K562 (cell line): ENCODE measurements at regions not wholly inside any gene's neighbourhood (a gene's known extent, or its start where the extent isn't known, plus 50 kb on each side); places are given as distances from the start of the nearest gene placed in this dataset.
A peak's percentile ranks its signal among the peaks of the same experiment; 100 is the strongest.

ENCODE experiments used
- BCOR ChIP-seq: fragments of 450-650 bp; IDR thresholded peaks from 2 replicates; pipeline ENCODE4 v1.6.1; 2016
- DIDO1 ChIP-seq: fragments of 450-650 bp; IDR thresholded peaks from 2 replicates; pipeline ENCODE4 v1.6.1; 2016; ENCODE audit warnings: low read depth, missing biosample characterization, missing genetic modification characterization
- E2F3 ChIP-seq: fragments of 250-450 bp; sonication (Bioruptor Pico); IDR thresholded peaks from 2 replicates; pipeline ENCODE4 v1.4.0; 2020; ENCODE audit warnings: mild to moderate bottlenecking
- ETV1 ChIP-seq: fragments of 450-650 bp; conservative IDR thresholded peaks from 2 replicates; pipeline ENCODE4 v1.6.1; 2016; ENCODE audit warnings: missing genetic modification characterization, control low read depth, low read depth, missing compliant biosample characterization
- KAT8 ChIP-seq: fragments of 450-650 bp; IDR thresholded peaks from 2 replicates; pipeline ENCODE4 v1.6.1; 2016; ENCODE audit warnings: low read depth, mild to moderate bottlenecking
- KLF6 ChIP-seq: fragments of 250-450 bp; sonication (Bioruptor Pico); IDR thresholded peaks from 2 replicates; pipeline ENCODE4 v1.4.0; 2020; ENCODE audit warnings: mild to moderate bottlenecking, moderate library complexity, borderline replicate concordance
- NR2C1 ChIP-seq, 2 experiments: fragments of 450-650 bp; IDR thresholded peaks; 2 replicates each; pipeline ENCODE4 v1.6.1; 2017; ENCODE audit warnings: mild to moderate bottlenecking in 2 of 2, antibody characterized with exemption in 1 of 2, inconsistent platforms in 1 of 2, missing compliant biosample characterization in 1 of 2, missing genetic modification characterization in 1 of 2
- SMAD3 ChIP-seq: fragments of 450-650 bp; formaldehyde crosslinking; conservative IDR thresholded peaks from 2 replicates; pipeline ENCODE4 v1.4.0; 2020; ENCODE audit warnings: mild to moderate bottlenecking
- TAF7 ChIP-seq: fragments of 450-650 bp; IDR thresholded peaks from 2 replicates; pipeline ENCODE4 v1.6.1; 2016; ENCODE audit warnings: missing genetic modification characterization, missing compliant biosample characterization
- ZBTB11 ChIP-seq, 3 experiments: fragments of 200-800 bp in 1 of 3; fragments of 250-450 bp in 1 of 3; fragments of 450-650 bp in 1 of 3; sonication (Bioruptor Pico) in 1 of 3; sonication (Bioruptor generic) in 1 of 3; formaldehyde crosslinking in 1 of 3; IDR thresholded peaks; 2 replicates each; pipeline versions ENCODE4 v1.6.1 to v1.8.0; 2016 to 2022; ENCODE audit warnings: mild to moderate bottlenecking in 2 of 3, missing genetic modification characterization in 2 of 3, missing compliant biosample characterization in 1 of 3, moderate library complexity in 1 of 3
- ZFX ChIP-seq: sonication (generic); formaldehyde crosslinking; IDR thresholded peaks from 2 replicates; pipeline ENCODE4 v1.8.0; 2022; ENCODE audit warnings: mild to moderate bottlenecking, missing genetic modification reagents, moderate library complexity
- ZNF239 ChIP-seq: fragments of 250-450 bp; sonication (Bioruptor Pico); IDR thresholded peaks from 2 replicates; pipeline ENCODE4 v1.4.0; 2020; ENCODE audit warnings: mild to moderate bottlenecking
- ZNF589 ChIP-seq: fragments of 200-800 bp; sonication (Bioruptor generic); IDR thresholded peaks from 2 replicates; pipeline ENCODE4 v1.6.1; 2016; ENCODE audit warnings: low read depth, missing genetic modification characterization, missing compliant biosample characterization
- TF ChIP-seq, protein P1 (sequence below): fragments of 250-450 bp; sonication (Bioruptor Pico); IDR thresholded peaks from 2 replicates; pipeline ENCODE4 v1.5.0; 2020; ENCODE audit warnings: mild to moderate bottlenecking, borderline replicate concordance
- TF ChIP-seq, protein P2 (sequence below): fragments of 450-650 bp; IDR thresholded peaks from 2 replicates; pipeline ENCODE4 v1.6.1; 2016; ENCODE audit warnings: missing biosample characterization, missing genetic modification characterization
- TF ChIP-seq, protein P3 (sequence below): fragments of 450-650 bp; conservative IDR thresholded peaks from 2 replicates; pipeline ENCODE4 v1.6.1; 2016; ENCODE audit warnings: missing genetic modification characterization, low read depth, mild to moderate bottlenecking, missing compliant biosample characterization, moderate library complexity
- TF ChIP-seq, protein P4 (sequence below): fragments of 200-800 bp; sonication (Bioruptor generic); IDR thresholded peaks from 2 replicates; pipeline ENCODE4 v1.6.1; 2017; ENCODE audit warnings: missing genetic modification characterization, missing compliant biosample characterization

DNA sequence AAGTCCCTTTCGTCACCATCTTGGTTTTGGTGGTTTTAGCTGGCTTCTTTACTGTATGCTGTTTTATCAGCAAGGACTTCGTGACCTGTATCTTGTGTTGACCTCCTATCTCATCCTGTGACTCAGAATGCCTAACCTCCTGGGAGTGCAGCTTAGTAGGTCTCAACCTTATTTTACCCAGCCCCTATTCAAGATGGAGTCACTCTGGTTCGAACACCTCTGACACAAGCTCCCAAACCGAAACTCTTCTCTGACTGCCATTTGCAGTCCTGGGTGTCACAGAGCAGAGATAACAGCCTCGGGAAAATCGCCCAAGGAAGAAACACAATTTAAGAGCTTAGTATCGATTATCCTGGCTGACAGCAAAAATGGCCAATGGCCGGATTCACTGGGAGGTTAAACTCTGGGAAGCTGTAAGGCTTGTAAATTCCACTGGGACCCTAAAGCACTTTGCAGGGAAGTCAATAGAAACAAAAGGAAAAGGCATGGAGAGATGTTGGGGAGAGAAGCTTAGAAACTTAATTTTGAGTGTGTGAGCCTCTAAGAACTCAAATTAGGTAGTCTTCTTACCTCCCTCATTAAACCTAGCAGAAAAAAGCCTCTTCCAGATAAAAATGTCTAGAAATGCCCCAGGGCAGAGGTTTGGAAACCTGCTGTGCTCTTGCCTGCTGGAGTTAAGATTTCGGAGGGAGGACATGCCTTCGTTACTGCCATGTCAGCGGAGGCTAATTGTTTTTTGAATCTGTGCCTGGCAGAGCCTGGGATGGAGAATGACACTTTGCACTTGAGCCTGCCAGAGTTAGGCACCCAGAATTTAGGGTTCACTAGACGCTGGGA, 56.5 kb upstream of the RPH3A start (continued):
- TF ChIP-seq, protein P1, sequence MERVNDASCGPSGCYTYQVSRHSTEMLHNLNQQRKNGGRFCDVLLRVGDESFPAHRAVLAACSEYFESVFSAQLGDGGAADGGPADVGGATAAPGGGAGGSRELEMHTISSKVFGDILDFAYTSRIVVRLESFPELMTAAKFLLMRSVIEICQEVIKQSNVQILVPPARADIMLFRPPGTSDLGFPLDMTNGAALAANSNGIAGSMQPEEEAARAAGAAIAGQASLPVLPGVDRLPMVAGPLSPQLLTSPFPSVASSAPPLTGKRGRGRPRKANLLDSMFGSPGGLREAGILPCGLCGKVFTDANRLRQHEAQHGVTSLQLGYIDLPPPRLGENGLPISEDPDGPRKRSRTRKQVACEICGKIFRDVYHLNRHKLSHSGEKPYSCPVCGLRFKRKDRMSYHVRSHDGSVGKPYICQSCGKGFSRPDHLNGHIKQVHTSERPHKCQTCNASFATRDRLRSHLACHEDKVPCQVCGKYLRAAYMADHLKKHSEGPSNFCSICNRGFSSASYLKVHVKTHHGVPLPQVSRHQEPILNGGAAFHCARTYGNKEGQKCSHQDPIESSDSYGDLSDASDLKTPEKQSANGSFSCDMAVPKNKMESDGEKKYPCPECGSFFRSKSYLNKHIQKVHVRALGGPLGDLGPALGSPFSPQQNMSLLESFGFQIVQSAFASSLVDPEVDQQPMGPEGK (CRISPR knock-in tag), result no peak
- TF ChIP-seq ZFX, result no peak
- TF ChIP-seq ZNF589 (CRISPR knock-in tag), result peak; percentile 80; the same call in 1 of the 2 replicates
- no peak for TF ChIP-seq KAT8
- TF ChIP-seq SMAD3 (CRISPR knock-in tag), result peak; percentile 73; the same call in 1 of the 2 replicates
- 0 out of 6 replicates have a peak, but pooled peaks of 1 of the 3 experiments have one; percentile 24 for TF ChIP-seq ZBTB11 (CRISPR knock-in tag; IDR thresholded peaks at IDR 0.05)
- TF ChIP-seq, protein P2, sequence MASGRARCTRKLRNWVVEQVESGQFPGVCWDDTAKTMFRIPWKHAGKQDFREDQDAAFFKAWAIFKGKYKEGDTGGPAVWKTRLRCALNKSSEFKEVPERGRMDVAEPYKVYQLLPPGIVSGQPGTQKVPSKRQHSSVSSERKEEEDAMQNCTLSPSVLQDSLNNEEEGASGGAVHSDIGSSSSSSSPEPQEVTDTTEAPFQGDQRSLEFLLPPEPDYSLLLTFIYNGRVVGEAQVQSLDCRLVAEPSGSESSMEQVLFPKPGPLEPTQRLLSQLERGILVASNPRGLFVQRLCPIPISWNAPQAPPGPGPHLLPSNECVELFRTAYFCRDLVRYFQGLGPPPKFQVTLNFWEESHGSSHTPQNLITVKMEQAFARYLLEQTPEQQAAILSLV (tag), result peak; percentile 74
- TF ChIP-seq E2F3, result peak; percentile 49; the same call in 1 of the 2 replicates
- no peak for TF ChIP-seq NR2C1 (IDR thresholded peaks at IDR 0.05)
- TF ChIP-seq NR2C1 (tag; IDR thresholded peaks at IDR 0.05), result peak; percentile 76
- TF ChIP-seq ZNF239 (CRISPR knock-in tag), result peak; percentile 49; the same call in 1 of the 2 replicates
- TF ChIP-seq, protein P3, sequence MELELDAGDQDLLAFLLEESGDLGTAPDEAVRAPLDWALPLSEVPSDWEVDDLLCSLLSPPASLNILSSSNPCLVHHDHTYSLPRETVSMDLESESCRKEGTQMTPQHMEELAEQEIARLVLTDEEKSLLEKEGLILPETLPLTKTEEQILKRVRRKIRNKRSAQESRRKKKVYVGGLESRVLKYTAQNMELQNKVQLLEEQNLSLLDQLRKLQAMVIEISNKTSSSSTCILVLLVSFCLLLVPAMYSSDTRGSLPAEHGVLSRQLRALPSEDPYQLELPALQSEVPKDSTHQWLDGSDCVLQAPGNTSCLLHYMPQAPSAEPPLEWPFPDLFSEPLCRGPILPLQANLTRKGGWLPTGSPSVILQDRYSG (tag), result 0 out of 2 replicates have a peak, but pooled peaks have one; percentile 33
- TF ChIP-seq ETV1 (tag), result 0 out of 2 replicates have a peak, but pooled peaks have one; percentile 21
- TF ChIP-seq KLF6, result peak; percentile 58; the same call in 1 of the 2 replicates
- TF ChIP-seq, protein P4, sequence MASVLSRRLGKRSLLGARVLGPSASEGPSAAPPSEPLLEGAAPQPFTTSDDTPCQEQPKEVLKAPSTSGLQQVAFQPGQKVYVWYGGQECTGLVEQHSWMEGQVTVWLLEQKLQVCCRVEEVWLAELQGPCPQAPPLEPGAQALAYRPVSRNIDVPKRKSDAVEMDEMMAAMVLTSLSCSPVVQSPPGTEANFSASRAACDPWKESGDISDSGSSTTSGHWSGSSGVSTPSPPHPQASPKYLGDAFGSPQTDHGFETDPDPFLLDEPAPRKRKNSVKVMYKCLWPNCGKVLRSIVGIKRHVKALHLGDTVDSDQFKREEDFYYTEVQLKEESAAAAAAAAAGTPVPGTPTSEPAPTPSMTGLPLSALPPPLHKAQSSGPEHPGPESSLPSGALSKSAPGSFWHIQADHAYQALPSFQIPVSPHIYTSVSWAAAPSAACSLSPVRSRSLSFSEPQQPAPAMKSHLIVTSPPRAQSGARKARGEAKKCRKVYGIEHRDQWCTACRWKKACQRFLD (CRISPR knock-in tag), result peak; percentile 86
- TF ChIP-seq BCOR, result no peak
- TF ChIP-seq TAF7 (tag), result no peak
- TF ChIP-seq DIDO1 (tag), result 0 out of 2 replicates have a peak, but pooled peaks have one; percentile 39
